KMS-11 (cell line): ENCODE measurements at regions not wholly inside any gene's neighbourhood (a gene's known extent, or its start where the extent isn't known, plus 50 kb on each side); places are given as distances from the start of the nearest gene placed in this dataset.

Experiments
- H2AFZ ChIP-seq: fragments of 200-600 bp; sonication (generic); 2 replicates; pipeline ENCODE4 v1.6.1; 2016; ENCODE audit warnings: antibody characterized with exemption, mixed run types, low read depth
- H3K27ac ChIP-seq: fragments of 200-600 bp; sonication (generic); 2 replicates; pipeline ENCODE4 v1.6.1; 2016; ENCODE audit warnings: mild to moderate bottlenecking, mixed run types
- H3K27me3 ChIP-seq: fragments of 200-600 bp; sonication (generic); 2 replicates; pipeline ENCODE4 v1.6.1; 2017; ENCODE audit warnings: mild to moderate bottlenecking, low read depth, mixed run types, moderate library complexity; ENCODE audit not compliant: insufficient read depth
- H3K36me3 ChIP-seq: fragments of 200-600 bp; sonication (generic); 2 replicates; pipeline ENCODE4 v1.6.1; 2017; ENCODE audit warnings: mild to moderate bottlenecking, mixed run types; ENCODE audit not compliant: insufficient read depth
- H3K4me1 ChIP-seq: fragments of 200-600 bp; sonication (generic); 2 replicates; pipeline ENCODE4 v1.6.1; 2016; ENCODE audit warnings: mild to moderate bottlenecking, low read depth, mixed run types; ENCODE audit not compliant: poor library complexity, severe bottlenecking
- H3K4me2 ChIP-seq: fragments of 200-600 bp; sonication (generic); 2 replicates; pipeline ENCODE4 v1.7.0; 2016; ENCODE audit warnings: mild to moderate bottlenecking, mixed run types
- H3K4me3 ChIP-seq: fragments of 200-600 bp; sonication (generic); IDR thresholded peaks from 2 replicates; pipeline ENCODE4 v1.6.1; 2017; ENCODE audit warnings: low read depth, low read length, mixed read lengths; ENCODE audit not compliant: insufficient read depth
- H3K79me2 ChIP-seq: fragments of 200-600 bp; sonication (generic); 2 replicates; pipeline ENCODE4 v1.6.1; 2016; ENCODE audit warnings: low read depth, mixed run types; ENCODE audit not compliant: insufficient read depth
- H3K9ac ChIP-seq: fragments of 200-600 bp; sonication (generic); 2 replicates; pipeline ENCODE4 v1.6.1; 2016; ENCODE audit warnings: mild to moderate bottlenecking, mixed run types
- H4K20me1 ChIP-seq: fragments of 200-600 bp; sonication (generic); 2 replicates; pipeline ENCODE4 v1.6.1; 2016; ENCODE audit warnings: mild to moderate bottlenecking, mixed run types; ENCODE audit not compliant: insufficient read depth
- CTCF ChIP-seq: fragments of 200-600 bp; sonication (generic); conservative IDR thresholded peaks from 2 replicates; pipeline ENCODE4 v1.6.1; 2017; ENCODE audit warnings: low read depth, mild to moderate bottlenecking, antibody characterized with exemption, low read length, moderate library complexity, mixed read lengths

DNA sequence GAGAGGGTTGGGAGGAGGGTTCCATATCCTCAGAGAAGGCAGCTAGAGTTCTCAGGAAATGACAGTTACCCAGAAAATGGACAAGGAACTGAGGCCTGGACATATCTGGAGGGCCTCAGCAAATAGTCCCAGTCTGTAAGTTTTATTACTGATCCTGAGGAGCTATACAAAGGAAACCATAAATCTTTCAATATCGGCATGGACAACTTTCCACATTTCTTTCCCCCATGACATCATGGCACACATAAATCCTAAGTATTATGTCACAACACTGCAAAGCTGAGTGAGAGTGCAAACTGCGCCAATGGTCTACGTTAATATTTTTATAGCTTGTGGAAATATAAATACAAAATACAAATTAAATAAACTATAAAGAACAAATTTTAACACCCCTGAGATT, 1356.2 kb upstream of the C9orf72 start:
- H3K4me1 ChIP-seq, result no peaks in the 10 kb centered on the region
- H2AFZ ChIP-seq, result no peak overlapping the region
- no peak overlapping the region for H3K27ac ChIP-seq
- H3K27me3 ChIP-seq, result no peaks in the 10 kb centered on the region
- H4K20me1 ChIP-seq, result no peaks in the 10 kb centered on the region
- no peak overlapping the region for H3K9ac ChIP-seq
- H3K4me3 ChIP-seq, result no peak overlapping the region
- no peak for TF ChIP-seq CTCF
- H3K79me2 ChIP-seq, result no peaks in the 10 kb centered on the region
- no peaks in the 10 kb centered on the region for H3K36me3 ChIP-seq
- no peak overlapping the region for H3K4me2 ChIP-seq

GRCh38 chr9:28930766-28931165, 1357.5 kb upstream of the C9orf72 start:
- H4K20me1 ChIP-seq, result no peaks in the 10 kb centered on the region
- no peak overlapping the region for H3K4me3 ChIP-seq
- H3K36me3 ChIP-seq, result no peaks in the 10 kb centered on the region
- H3K27ac ChIP-seq, result no peak overlapping the region
- TF ChIP-seq CTCF, result no peak
- no peaks in the 10 kb centered on the region for H3K4me1 ChIP-seq
- H3K79me2 ChIP-seq, result no peaks in the 10 kb centered on the region
- H3K9ac ChIP-seq, result no peak overlapping the region
- H2AFZ ChIP-seq, result no peak overlapping the region
- H3K4me2 ChIP-seq, result no peak overlapping the region
- no peaks in the 10 kb centered on the region for H3K27me3 ChIP-seq

DNA sequence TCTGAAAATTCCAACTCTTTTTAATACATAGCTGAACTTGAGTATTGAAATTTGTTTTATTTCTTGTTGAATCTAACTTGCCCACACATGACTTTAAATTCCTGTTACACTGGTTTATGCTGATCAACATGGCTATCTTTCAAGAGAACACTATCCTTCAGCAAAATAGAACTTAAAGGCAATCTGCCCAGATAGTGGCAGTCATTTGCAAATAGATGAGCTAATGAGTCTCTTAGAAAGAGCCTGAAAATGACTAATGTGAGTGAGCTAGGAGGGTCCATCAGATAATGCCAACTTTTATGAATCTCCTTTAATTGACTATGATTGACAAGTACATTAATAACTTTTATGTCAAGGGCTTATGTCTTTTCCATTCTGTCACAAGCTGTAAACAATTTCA, 1360.8 kb upstream of the C9orf72 start:
- Histone ChIP-seq H4K20me1 (no peaks in the 10 kb centered on the region), H3K27me3 (no peaks in the 10 kb centered on the region), H3K9ac (no peak overlapping the region), H3K79me2 (no peaks in the 10 kb centered on the region), H3K4me1 (no peaks in the 10 kb centered on the region), H3K36me3 (no peaks in the 10 kb centered on the region), H3K27ac (no peak overlapping the region), H3K4me2 (no peak overlapping the region), H2AFZ (no peak overlapping the region), H3K4me3 (no peak overlapping the region)
- TF ChIP-seq CTCF, result no peak

DNA sequence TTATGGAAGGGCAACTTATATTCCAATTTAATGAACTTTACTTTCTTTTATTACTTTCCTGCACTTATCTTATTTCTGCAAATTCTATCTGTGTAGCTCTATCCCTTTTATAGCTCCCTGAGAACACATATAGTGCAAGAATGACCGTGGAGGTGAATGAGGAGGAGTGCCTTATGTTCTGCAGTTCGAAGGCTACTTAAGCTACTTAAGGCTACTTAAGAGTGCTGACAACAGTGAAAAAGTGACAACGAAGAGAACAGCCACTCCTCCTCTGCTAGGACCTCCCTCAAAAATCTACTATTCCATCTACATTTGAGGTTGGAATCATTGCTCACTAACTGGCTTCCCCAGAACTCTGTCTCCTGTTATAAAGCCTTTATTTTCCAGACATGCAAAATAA, 1365.7 kb upstream of the C9orf72 start:
- TF ChIP-seq CTCF, result no peak
- Histone ChIP-seq H3K27me3 (no peaks in the 10 kb centered on the region), H3K4me3 (no peak overlapping the region), H3K27ac (no peak overlapping the region), H3K9ac (no peak overlapping the region), H3K79me2 (no peaks in the 10 kb centered on the region), H3K4me2 (no peak overlapping the region), H3K4me1 (no peaks in the 10 kb centered on the region), H4K20me1 (no peaks in the 10 kb centered on the region), H2AFZ (no peak overlapping the region), H3K36me3 (no peaks in the 10 kb centered on the region)

DNA sequence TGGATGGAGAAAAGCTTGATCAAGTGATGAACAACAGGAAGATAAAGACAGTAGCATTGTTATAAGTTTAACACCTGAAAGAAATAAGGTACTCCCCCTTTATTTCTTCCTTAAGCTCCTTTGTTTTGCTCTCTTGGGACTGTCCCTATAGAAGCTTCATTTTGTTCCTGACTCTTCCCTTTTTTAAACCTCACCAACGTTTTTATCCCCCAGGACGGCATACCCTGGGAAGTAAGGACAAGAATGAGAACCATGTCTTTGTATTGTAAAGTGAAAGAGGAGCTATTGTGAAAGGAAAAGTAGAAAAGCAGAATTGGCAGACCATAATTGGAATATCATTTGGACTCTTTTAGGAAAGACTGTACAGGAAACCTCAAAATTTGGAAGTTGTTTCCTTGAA, 1368.6 kb upstream of the C9orf72 start:
- Histone ChIP-seq H4K20me1 (no peaks in the 10 kb centered on the region), H3K27me3 (no peaks in the 10 kb centered on the region), H2AFZ (no peak overlapping the region), H3K79me2 (no peaks in the 10 kb centered on the region), H3K27ac (no peak overlapping the region), H3K4me2 (no peak overlapping the region), H3K4me1 (no peaks in the 10 kb centered on the region), H3K9ac (no peak overlapping the region), H3K36me3 (no peaks in the 10 kb centered on the region), H3K4me3 (no peak overlapping the region)
- no peak for TF ChIP-seq CTCF
